Liver (tissue), 8 donors: ENCODE measurements at regions not wholly inside any gene's neighbourhood (a gene's known extent, or its start where the extent isn't known, plus 50 kb on each side); places are given as distances from the start of the nearest gene placed in this dataset.

ENCODE experiments used
- DNase-seq: peaks from one replicate; pipeline ENCODE4 v3.0.0-alpha.2; 2017; ENCODE audit warnings: low spot score
- H3K27ac ChIP-seq, 2 donors: one replicate each; pipeline ENCODE4 v1.7.0; 2013; ENCODE audit warnings: inconsistent platforms in 2 of 2, low read length in 2 of 2, control low read depth in 1 of 2, low read depth in 1 of 2, mild to moderate bottlenecking in 1 of 2
- H3K27me3 ChIP-seq, 4 donors: one replicate each; pipeline versions ENCODE4 v1.6.1 to v1.7.0; 2013; ENCODE audit warnings: low read length in 3 of 4, inconsistent platforms in 1 of 4, mild to moderate bottlenecking in 1 of 4, moderate library complexity in 1 of 4; ENCODE audit not compliant: control insufficient read depth in 4 of 4, insufficient read depth in 4 of 4
- H3K36me3 ChIP-seq, 4 donors: one replicate each; pipeline versions ENCODE4 v1.6.1 to v1.7.0; 2013; ENCODE audit warnings: low read length in 3 of 4, mild to moderate bottlenecking in 3 of 4, low read depth in 1 of 4, moderate library complexity in 1 of 4; ENCODE audit not compliant: control insufficient read depth in 4 of 4, insufficient read depth in 3 of 4
- H3K4me1 ChIP-seq, 4 donors: one replicate each; pipeline versions ENCODE4 v1.6.1 to v1.7.0; 2013; ENCODE audit warnings: low read length in 3 of 4, mild to moderate bottlenecking in 3 of 4, moderate library complexity in 1 of 4; ENCODE audit not compliant: control insufficient read depth in 4 of 4, insufficient read depth in 4 of 4
- H3K4me3 ChIP-seq, 3 donors: one replicate each; pipeline versions ENCODE4 v1.6.1 to v1.7.0; 2013; ENCODE audit warnings: low read length in 3 of 3, control low read depth in 1 of 3, low read depth in 1 of 3, mild to moderate bottlenecking in 1 of 3
- H3K9ac ChIP-seq, 2 donors: one replicate each; pipeline ENCODE4 v1.7.0; 2013; ENCODE audit warnings: low read length in 2 of 2, mild to moderate bottlenecking in 2 of 2, moderate library complexity in 2 of 2, control low read depth in 1 of 2, low read depth in 1 of 2
- H3K9me3 ChIP-seq, 4 donors: one replicate each; pipeline versions ENCODE4 v1.6.1 to v1.7.0; 2013; ENCODE audit warnings: low read length in 3 of 4; ENCODE audit not compliant: control insufficient read depth in 4 of 4
- ATF3 ChIP-seq: IDR thresholded peaks from 2 replicates; pipeline ENCODE4 v1.6.1; 2016; ENCODE audit warnings: antibody characterized with exemption
- CTCF ChIP-seq: fragments of 150-350 bp; IDR thresholded peaks from 2 replicates; pipeline ENCODE4 v1.5.1; 2017; ENCODE audit warnings: improper control_type of control experiment, low read depth, low read length; ENCODE audit not compliant: missing input control
- EGR1 ChIP-seq, 2 donors: IDR thresholded peaks; 2 replicates each; pipeline ENCODE4 v1.6.1; 2016 to 2018; ENCODE audit warnings: antibody characterized with exemption in 2 of 2, low read depth in 2 of 2
- FOXA1 ChIP-seq: IDR thresholded peaks from 2 replicates; pipeline ENCODE4 v1.6.1; 2016; ENCODE audit warnings: antibody characterized with exemption
- FOXA2 ChIP-seq: IDR thresholded peaks from 2 replicates; pipeline ENCODE4 v1.6.1; 2016; ENCODE audit warnings: antibody characterized with exemption
- GABPA ChIP-seq, 2 donors: IDR thresholded peaks in 1 of 2; conservative IDR thresholded peaks in 1 of 2; 2 replicates each; pipeline ENCODE4 v1.6.1; 2016; ENCODE audit warnings: antibody characterized with exemption in 2 of 2, mild to moderate bottlenecking in 1 of 2, moderate library complexity in 1 of 2
- HNF4A ChIP-seq, 2 donors: conservative IDR thresholded peaks; 2 replicates each; pipeline ENCODE4 v1.6.1; 2016; ENCODE audit warnings: antibody characterized with exemption in 2 of 2, mild to moderate bottlenecking in 2 of 2
- JUND ChIP-seq, 2 donors: IDR thresholded peaks; 2 replicates each; pipeline ENCODE4 v1.6.1; 2016; ENCODE audit warnings: antibody characterized with exemption in 2 of 2
- MAX ChIP-seq: IDR thresholded peaks from 2 replicates; pipeline ENCODE4 v1.6.1; 2016; ENCODE audit warnings: antibody characterized with exemption
- NR2F2 ChIP-seq: IDR thresholded peaks from 2 replicates; pipeline ENCODE4 v1.6.1; 2016; ENCODE audit warnings: antibody characterized with exemption
- RAD21 ChIP-seq, 2 donors: IDR thresholded peaks; 2 replicates each; pipeline ENCODE4 v1.6.1; 2016; ENCODE audit warnings: antibody characterized with exemption in 2 of 2, mild to moderate bottlenecking in 2 of 2
- RXRA ChIP-seq, 2 donors: IDR thresholded peaks; 2 replicates each; pipeline ENCODE4 v1.6.1; 2017 to 2018; ENCODE audit warnings: antibody characterized with exemption in 2 of 2, mild to moderate bottlenecking in 1 of 2
- SP1 ChIP-seq: IDR thresholded peaks from 2 replicates; pipeline ENCODE4 v1.6.1; 2018; ENCODE audit warnings: antibody characterized with exemption, mild to moderate bottlenecking
- TAF1 ChIP-seq: conservative IDR thresholded peaks from 2 replicates; pipeline ENCODE4 v1.6.1; 2016; ENCODE audit warnings: antibody characterized with exemption, mild to moderate bottlenecking
- ZBTB33 ChIP-seq: IDR thresholded peaks from 2 replicates; pipeline ENCODE4 v1.6.1; 2016; ENCODE audit warnings: antibody characterized with exemption
- WGBS: extraction: QIAGEN DNeasy Blood & Tissue Kit; methylation state at CpG from one replicate; pipeline ENCODE4 v1.1.7; 2013; 5-methylcytosine and 5-hydroxymethylcytosine counted together
- donor health status: healthy.
- donor health status: healthy.
- donor health status: healthy.
- donor health status: healthy.
- donor health status: healthy.

GRCh38 chr11:8826139-8826786 is 84.7 kb upstream of the AKIP1 start:
- Histone ChIP-seq H3K4me3 (no peak overlapping the region), H3K9ac (no peak overlapping the region), H3K27ac (peak overlapping the region in 1 of 2 donors; percentile 37), H3K4me1 (no peaks in the 10 kb centered on the region), H3K36me3 (no peaks in the 10 kb centered on the region), H3K27me3 (no peaks in the 10 kb centered on the region), H3K9me3 (no peaks in the 10 kb centered on the region)
- TF ChIP-seq JUND (IDR thresholded peaks at IDR 0.05) = peak in 1 of 2 donors; percentile 27
- TF ChIP-seq HNF4A (conservative IDR thresholded peaks at IDR 0.05) = no peak
- TF ChIP-seq EGR1 (IDR thresholded peaks at IDR 0.05; ENCODE audit: low read depth in 2 of 2) = no peak
- TF ChIP-seq FOXA2 = no peak
- no peak for TF ChIP-seq FOXA1
- peak; percentile 64 for TF ChIP-seq NR2F2
- no peak for TF ChIP-seq RXRA (IDR thresholded peaks at IDR 0.05)
- TF ChIP-seq CTCF = no peak
- no peak for TF ChIP-seq MAX
- DNase-seq = no peak
- WGBS = 77% methylated on average over 6 of the region's 6 CpGs

GRCh38 chr11:8826901-8827560 is 84.0 kb upstream of the AKIP1 start:
- H3K27ac ChIP-seq = peak overlapping the region in 1 of 2 donors; percentile 18
- no peak overlapping the region for H3K4me3 ChIP-seq
- TF ChIP-seq NR2F2 = no peak
- no peak for TF ChIP-seq ATF3
- TF ChIP-seq HNF4A (conservative IDR thresholded peaks at IDR 0.05) = no peak
- no peak for TF ChIP-seq FOXA1
- TF ChIP-seq SP1 = no peak
- no peak for TF ChIP-seq EGR1 (IDR thresholded peaks at IDR 0.05; ENCODE audit: low read depth in 2 of 2)
- no peak for TF ChIP-seq ZBTB33
- no peak for TF ChIP-seq FOXA2
- no peak for TF ChIP-seq GABPA (IDR thresholded peaks at IDR 0.05 in 1 of 2, conservative IDR thresholded peaks at IDR 0.05 in 1 of 2)
- no peak for TF ChIP-seq TAF1
- TF ChIP-seq JUND (IDR thresholded peaks at IDR 0.05) = no peak
- TF ChIP-seq RAD21 (IDR thresholded peaks at IDR 0.05) = no peak
- no peak for DNase-seq
- H3K4me1 ChIP-seq = no peaks in the 10 kb centered on the region
- H3K36me3 ChIP-seq = no peaks in the 10 kb centered on the region
- no peaks in the 10 kb centered on the region for H3K27me3 ChIP-seq
- WGBS = 63% methylated on average over 6 of the region's 6 CpGs
- H3K9me3 ChIP-seq = no peaks in the 10 kb centered on the region
- H3K9ac ChIP-seq = no peak overlapping the region
